Stimulated activated CD4-positive, alpha-beta T cell treated with anti-CD3 and anti-CD28 coated beads, Interleukin-2, amount 100 ng/mL, for 24 hours (primary cell): ENCODE measurements at regions not wholly inside any gene's neighbourhood (a gene's known extent, or its start where the extent isn't known, plus 50 kb on each side); places are given as distances from the start of the nearest gene placed in this dataset.
"Not testable (repeated sequence)": the region's sequence is repeated elsewhere in the genome, so short reads cannot be mapped to it uniquely, and the experiment has no call there.

Experiments used
- DNase-seq, 2 donors: peaks; one replicate each; pipeline ENCODE4 v3.0.0-alpha.2; 2020

DNA sequence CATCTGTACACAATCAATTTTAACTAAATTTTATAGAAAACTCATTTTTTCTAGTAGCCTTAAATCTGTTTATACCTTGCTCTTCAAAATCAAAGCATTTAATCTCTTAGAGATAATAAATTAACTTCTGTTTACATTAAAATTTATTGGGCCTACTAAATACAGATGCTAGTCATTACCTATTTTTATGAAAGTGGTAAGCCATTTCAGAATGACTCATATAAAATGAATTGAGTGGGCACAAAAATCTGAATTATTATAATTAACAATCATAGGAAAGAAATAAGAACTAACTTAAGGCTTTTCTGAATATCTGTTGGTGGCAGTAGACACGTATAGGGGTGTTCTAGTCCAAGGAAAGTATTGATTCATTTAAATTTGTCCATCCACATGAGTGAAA lies 157.9 kb downstream of the KCNJ2 start:
- no peak for DNase-seq

DNA sequence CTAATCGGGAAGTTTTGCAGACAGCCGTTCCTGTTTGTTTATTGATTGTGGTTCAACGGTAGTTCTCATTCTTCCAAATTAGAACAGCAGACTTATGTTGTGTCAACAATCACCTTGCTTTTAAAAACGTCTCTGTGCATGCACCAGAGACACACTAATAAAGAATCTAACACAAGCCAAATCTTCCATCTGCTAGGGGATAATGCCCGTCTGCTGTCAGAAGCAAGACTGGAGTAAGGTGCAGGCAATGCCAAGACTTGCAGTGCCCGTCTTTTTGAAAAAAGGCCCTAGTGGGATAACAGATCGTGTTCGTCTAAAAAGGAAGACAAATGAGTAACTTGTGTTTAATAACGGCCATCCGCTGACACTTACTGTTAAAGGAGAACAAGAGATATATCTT lies 158.4 kb downstream of the KCNJ2 start:
- no peak for DNase-seq

DNA sequence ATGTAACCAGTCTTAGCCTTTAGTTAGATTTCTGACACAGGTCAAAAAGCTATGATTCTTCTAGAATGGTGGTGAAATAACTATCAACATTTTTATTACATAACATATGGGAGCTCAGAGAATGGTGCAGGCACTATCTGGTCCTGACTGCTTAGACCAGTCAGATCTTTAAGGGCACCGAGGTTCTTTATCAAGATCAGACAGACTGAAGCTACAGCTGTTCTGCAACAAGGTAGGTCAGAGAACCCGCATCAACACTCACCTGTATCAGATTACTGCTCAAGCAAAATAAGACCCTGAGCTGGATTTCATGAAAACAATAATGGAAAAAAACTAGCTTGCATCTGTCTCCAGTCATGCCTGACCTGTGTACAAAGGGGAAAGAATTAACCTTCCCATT lies 160.4 kb downstream of the KCNJ2 start:
- no peak for DNase-seq

DNA sequence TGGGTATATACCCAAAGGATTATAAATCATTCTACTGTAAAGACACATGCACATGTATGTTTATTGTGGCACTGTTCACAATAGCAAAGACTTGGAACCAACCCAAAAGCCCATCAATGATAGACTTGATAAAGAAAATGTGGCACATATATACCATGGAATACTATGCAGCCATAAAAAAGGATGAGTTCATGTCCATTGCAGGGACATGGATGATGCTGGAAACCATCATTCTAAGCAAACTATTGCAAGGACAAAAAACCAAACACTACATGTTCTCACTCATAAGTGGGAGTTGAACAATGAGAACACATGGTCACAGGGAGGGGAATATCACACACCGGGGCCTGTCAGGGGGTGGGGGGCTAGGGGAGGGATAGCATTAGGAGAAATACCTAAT lies 161.7 kb downstream of the KCNJ2 start:
- DNase-seq, result not testable (repeated sequence)

DNA sequence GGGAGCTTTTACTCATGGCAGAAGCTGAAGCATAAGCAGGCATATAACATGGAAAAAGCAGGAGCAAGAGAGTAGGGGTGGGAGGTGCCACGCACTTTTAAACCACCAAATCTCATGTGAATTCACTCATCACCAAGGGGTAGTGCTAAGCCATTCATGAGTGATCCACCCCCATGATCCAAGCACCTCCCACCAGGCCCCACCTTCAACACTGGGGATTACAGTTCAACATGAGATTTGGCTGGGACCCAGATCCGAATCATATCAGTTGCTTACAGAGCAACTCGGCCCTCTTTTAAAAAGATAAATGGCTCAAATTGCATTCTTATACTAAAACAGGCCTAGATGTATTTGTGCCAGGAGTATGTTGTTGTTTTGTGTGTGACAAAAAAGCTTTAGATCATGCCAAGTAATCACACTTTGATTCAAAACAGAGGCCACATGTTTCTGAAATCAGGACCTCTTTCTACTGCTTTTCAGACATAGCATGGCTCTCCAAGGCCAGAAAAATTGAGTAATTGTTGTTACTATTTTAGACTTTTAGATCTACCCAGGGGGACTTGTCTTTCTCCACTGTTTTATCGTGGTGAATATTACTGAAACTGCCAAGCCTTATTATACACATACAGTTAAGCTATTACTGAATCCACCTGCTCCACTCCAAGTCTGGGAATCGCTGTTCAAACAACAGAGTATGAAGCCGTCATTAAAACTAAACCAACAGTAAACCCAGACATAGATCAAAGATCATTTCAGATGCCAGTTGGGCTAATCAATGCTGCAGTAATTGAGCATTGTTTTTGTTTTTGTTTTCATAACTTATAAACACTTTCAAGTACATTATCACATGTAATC lies 163.3 kb downstream of the KCNJ2 start:
- no peak for DNase-seq

DNA sequence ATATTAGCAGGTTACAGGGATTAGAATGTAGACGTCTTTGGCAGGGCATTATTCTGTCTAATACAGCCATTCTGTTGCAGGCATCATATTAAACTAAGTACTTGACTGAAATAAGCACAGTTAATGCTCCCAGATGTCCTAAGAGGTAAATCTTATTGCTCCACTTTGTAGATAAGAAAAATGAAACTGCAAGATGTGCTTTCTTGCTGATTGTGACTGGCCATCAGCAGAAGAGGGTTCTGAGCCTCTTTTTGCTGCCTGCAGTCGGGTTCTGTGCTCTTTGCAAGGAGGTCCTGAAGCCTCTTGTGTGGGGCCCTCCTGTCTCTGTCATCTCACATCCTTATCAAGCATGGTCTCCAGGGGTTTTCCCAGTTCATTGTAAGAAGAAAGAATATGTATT lies 167.1 kb downstream of the KCNJ2 start:
- DNase-seq, result no peak

DNA sequence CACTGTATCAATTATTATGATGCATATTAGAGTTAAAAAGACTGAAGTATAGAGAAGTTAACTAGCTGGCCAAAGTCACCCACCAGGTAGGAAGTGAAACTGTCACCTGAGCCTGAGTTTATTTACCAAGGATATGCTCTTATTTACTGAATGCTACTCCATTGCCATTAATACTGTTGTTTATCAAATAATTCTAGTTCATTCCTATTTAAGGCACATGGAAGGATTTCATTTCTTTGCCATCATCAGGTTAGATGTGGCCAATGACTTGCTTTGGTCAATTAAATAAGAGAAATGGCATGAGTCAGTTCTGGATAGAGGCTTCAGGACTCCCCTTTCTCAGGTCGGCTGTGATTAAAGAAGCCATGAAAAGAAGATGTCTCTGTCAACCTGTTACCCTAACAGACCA lies 169.6 kb downstream of the KCNJ2 start:
- no peak for DNase-seq

DNA sequence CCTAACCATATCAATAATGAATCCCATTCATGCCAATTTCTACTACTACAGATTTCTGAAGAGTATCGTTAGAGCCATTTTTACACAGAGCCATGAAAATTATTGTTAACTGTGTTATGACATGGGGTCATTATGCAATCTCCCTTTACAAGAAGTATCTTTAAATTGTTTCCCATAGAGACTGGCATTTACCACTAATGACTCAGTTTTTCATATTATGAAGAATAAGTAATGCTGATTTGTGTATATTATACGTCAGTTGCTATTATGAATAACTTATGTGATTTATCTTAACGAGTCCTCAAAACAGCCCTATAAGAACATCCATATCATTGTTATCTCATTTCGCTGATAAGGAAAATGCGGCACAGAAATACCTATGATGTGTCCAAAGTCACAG lies 173.8 kb downstream of the KCNJ2 start:
- DNase-seq, result no peak

DNA sequence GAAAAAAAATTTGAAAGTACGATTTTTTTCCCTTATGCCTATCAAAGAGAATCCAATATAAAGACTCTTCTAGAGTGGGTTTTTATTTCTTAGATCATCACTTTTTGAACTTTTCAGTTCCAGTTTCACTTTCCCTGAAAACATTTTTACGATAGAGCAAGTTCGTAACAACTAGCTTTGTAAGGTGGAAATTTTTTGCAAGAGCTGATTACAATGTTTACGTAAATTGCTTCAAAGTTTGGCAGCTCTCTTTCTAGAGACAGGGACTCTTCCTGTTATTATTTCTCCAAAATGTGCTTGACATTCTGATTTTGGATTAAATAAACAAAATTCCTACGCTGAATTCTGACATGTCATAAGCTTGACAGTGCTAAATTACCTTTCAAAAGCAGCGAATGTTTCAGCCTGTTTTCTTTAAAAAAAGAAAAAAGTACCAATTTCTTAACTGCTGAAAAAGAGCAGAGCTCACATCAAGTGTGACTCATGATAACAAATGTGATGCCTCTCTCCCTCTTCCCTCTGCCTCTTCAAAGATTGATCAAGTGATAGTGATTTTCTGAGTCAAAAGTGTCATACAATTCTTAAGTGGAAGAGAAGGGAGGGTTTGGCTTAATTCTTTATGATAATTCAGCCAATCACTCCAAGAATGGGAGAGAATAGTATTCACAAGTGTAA lies 175.2 kb downstream of the KCNJ2 start:
- no peak for DNase-seq

DNA sequence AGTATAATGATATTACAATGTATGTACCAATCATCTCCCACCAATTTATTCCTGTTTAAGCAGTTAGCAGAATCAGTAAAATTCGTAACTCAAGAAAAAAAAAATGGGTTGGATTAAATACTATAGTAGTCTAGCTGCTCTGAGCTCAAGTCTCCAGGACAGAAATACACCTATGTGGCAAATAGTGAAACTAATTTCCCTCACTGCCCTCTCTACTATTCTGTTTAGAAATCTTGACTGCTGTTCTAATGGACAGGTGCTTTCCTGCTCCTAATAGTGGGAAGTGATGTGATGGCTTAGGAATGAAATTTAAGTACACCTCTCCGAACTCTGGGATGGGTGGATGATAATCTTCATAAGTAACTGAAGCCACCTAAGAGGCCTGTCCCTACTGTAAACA lies 175.7 kb downstream of the KCNJ2 start:
- no peak for DNase-seq

DNA sequence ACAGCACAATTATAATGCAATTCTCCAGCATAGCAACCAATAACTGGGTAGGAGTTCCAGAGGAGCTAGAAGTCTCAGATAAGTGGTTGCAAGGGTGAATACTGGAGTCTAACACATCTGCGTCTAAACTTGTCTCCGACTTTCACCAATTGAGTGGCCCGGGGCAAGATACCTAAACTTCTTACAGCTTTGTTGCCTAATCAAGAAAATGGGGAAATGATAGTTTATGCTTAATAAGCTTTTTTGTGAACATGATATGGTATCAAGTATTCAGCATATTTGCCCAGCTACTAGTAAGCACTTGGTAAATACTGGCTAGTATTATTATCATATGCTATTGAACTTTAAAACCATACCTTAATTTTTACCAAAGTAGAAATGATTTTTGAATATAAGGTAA lies 183.5 kb downstream of the KCNJ2 start:
- DNase-seq, result no peak

DNA sequence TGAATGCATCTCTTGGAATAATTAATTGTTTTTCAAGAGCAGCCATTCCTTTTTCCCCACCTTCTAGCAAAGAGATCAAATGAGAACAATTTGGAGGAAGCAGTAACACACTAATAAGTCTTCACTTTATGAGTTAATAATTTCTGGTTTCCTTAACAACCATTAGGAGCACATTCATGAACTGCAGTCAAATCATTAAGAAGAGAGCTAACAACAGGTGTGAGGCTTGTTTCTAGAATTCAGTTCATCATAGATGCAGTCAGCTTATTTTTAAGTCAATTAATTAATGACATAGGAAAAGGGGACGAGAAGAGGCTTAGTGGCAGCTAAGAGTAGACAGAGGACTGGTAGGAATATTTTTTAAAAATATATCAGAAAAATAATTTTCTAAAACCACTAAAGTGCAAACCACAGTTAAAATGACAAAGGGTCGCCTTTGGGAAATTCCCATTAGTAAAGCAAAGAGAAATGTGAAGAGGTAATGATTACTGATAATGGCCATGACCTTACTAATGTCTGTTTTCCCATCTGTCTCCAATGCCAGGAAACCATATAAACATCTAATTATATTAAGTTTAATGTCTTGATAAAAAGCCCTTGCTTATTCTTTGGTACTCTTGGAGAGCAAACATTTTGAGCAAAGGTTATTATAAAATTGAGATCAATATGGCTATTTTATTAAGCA lies 184.2 kb downstream of the KCNJ2 start:
- DNase-seq, result no peak

DNA sequence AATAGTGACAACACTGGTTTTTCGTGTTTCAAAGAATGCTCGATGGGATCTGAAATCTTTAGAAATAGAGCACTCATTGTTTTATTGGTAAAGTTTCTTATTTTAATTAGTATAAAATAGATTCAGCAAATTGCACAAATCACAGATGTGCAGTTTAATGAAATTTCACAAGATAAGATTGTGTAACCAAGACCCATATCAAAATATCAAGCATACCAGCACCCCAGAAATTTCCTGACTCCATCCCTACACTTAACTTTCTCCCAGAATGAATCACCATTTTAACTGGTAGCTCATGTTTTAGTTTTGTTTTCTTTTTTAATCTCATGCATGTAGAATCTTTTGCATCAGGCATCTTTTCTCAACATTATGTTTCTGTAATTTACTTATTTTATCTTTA lies 185.9 kb downstream of the KCNJ2 start:
- DNase-seq, result no peak

DNA sequence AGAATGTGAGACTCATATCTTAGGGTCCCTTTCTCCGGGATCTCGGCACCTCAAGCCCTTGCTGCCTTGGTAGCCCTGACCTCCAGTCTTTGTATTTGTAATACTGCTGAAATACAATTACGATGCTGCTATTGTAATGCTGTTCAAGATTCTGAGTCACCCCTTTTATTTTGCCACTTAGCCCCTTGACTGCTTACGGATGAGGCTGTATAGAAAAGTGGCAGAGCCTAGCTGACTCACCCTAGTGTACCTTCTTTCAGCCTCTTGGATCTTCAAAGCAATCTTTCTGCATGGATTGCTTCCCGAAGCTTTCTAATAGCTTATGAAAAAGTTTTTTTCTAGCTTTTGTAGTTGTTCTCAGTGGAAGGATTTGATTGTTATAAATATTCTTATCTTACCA lies 187.9 kb downstream of the KCNJ2 start:
- DNase-seq, result no peak

DNA sequence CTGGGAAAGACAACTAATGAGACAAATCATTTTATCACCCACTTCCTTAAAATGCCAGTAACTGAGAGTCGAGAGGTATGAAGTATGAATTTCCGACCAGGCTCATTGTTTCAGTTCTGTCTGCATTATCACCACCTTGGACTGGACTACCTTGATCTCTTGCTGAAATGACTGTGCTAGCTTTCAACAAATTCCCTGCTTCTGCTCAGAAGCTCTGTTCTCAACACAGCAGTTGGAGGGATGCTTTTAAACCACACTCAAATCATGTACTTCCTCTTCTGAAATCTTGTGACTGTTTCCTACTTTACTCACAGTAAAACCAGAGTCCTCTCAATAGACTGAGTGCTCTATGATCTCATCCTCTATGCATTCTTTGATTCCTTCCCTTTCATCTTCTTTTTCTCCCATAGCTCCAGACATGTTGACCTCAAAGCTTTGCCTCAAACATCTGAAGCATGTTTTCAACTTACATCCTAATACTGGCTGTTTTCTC lies 195.8 kb downstream of the KCNJ2 start:
- no peak for DNase-seq

DNA sequence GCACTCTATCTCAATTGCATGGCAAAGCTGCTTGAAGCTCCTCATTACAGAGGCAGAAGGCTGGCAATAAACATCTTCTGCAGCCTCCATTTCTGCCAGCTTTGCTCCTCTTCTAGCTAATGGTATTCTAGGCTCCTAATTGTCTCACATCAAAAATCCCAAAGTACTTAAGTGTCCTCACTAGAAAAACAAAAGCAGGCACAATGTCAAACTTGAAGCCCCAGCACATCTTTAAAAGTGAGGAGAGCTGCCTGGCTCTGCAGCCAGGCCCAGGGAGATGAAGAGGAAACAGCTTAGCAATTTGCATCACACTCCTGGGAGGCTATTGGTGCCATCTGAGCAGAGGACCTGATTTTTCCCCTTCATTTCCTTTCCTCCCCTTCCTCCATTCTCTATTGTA lies 197.1 kb downstream of the KCNJ2 start:
- no peak for DNase-seq

DNA sequence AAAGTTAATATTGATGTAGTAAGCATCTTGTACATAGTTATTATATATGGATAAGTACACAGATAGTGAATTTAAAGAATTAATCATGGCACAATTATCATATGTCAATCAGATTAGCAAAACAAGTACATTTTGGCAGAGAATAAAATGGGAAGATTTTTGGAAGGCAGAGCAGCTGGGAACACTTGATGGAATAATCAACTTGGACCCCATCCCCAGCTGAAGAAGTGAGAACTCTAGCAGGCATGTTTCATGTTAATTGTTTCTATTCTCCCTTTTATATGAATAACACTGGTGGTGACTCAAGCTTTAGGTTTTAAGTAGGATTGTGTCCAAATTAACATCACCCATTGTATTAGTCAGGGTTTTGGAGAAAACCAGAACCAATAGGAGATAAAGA lies 198.7 kb downstream of the KCNJ2 start:
- DNase-seq, result no peak

DNA sequence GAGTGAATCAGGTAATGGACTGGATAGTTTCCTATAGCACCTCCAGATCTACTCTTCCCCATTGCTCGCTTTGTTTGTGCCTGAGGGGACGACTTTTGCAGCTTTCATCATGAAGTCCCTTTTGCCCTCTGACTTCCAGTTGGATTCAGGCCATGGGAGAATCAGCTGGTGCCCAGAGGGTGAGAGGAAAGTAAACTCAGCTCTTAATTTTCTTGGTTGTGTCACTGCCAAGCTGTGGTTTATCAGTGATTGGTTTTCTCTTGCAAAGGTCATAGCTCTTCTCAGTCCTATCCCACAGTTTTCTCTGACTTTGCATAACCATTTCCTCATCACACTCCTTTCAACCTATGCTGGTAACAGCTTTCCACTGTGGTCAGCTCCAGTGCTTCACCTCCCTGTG lies 200.1 kb downstream of the KCNJ2 start:
- no peak for DNase-seq

DNA sequence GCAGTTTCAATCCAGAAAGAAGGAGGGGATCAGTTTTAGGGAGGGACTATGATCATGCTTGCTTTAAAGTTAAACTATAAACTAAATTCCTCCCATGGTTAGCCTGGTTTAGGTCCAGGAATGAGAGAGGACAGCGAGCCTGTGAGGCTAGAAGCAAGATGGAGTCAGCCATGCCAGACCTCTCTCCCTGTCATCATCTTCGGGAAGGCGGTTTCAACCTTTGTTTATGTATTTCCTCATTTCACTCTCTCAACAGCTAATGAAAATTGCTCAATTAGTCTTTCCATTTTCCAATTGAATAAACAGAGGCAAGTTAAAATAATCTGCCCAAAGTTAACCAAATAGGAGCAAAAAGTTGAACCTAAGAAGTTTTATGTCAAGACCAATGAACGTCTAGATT lies 201.5 kb downstream of the KCNJ2 start:
- no peak for DNase-seq

DNA sequence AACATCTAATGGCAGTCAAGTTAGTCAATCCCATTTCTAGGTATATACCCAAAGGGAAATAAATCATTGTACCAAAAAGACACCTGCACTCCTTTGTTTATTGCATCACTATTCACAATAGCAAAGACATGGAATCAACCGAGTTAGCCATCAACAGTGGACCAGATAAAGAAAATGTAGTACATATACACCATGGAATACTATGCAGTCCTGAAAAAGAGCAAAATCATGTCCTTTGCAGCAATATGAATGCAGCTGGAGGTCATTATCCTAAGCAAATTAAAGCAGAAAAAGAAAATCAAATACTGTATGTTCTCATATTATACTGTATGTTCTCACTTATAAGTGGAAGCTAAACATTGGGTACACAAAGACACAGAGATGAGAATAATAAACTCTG lies 204.0 kb downstream of the KCNJ2 start:
- no peak for DNase-seq

DNA sequence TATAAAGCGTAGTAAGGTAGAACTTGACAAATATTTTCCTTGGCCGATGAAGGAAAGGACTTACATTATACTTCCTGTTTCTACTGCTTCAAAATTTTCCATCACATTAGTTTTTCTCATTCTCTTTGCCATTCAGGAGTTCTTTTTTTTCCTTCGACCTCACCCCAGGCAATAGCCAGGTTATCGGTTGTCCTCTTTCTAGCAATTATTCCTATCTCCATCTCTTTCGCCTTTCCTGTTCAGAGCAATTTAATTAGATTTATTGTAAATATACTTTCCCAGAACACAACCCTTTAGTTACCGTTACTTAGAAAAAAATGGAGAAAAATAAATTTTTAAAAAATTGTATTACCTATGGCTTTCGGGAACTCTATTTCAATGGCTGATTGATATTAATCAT lies 205.2 kb downstream of the KCNJ2 start:
- DNase-seq, result no peak

DNA sequence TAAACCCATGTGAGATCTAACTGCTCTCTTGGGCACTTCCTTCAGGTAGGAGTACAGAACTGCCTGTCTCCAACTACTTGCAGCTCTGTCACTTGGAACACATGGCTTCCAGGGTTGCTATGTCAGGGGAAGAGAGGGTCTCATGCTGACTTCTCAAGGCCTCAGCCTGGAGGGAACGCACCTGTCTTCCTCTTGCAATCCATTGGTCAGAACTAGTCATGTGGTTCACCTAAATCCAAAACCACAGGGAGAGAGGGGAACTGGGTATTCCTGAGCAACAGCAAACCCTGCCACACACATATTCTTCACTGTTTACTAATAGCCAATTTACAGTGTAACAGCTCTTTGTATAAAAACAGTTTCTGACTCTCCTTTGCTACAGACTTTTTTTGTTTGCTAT lies 206.1 kb downstream of the KCNJ2 start:
- DNase-seq, result no peak

DNA sequence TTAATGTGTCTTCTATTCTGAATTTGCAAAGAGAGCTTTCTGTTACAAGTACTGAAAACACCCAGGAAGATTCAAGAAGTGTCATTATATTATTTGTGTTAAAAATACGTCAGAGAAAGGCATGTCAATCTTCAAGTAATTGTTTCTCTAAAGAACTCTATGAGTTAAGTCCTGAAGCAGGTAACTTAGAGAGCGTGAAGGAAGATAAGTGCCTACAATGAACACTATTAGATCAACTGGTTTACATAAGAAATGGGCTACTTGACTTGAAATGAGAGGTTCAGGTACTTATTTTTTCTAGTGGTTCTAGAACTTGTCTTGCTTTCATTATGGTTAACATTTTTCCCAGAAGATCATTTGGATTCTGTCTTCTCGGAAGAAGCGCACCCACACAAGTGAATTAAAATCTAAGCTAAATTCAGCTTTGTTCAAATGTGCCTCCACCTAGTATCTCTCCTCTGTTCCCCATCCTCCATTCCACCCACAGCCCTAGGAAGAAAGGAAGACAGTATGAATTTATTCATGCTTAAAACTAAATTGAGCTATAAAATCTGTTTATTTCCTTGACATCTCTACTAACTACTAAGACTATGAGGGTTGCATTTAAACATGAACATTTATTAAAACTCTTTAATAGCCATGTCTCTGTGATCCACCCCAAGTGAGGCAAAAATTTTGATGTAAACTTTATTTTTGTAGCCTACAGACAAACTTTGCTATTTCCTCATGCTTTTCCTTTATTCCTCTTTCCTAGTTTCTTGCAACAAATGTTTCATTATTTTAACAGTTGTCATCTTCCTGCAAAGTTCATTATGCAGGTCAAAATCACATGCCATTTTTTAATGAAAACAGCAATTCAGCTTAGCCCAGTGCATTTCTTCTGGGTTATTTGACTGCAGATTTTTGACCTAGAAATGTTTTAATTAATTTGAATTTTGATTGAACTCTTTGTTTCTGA lies 206.8 kb downstream of the KCNJ2 start:
- DNase-seq, result no peak
